ENCODE measurements at regions not wholly inside any gene's neighbourhood (a gene's known extent, or its start where the extent isn't known, plus 50 kb on each side); places are given as distances from the start of the nearest gene placed in this dataset.

DNA sequence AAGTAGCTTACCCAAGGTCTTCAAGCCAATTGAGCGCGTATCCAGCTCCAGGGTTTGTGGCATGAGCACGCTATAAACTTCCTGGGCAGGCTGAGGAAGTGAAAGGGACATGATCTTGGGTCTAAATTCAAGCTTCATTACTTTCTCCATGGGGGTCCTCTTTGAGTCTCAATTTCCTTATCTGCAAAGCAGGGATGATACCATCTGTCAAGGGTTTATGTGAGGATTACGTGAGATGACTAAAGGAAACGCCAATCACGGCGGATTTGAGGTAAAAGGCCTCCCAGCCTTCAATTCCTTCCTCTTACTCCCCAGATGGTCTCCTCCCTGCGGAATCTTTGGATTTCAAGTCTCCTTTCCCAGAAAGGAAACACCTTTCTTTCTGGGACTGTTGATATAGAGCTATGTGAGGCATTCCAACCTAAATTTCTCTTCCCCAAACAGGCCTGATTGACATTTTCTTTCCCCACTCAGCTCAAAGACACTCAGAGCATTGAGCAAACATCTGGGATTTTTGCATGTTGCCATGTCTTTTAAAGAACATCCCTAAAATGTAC lies 474.4 kb downstream of the INSC start:
- Histone ChIP-seq H3K36me3 (no peaks in the 10 kb centered on the region), H3K27ac (peak overlapping the region in 1 of 12 donors; percentile 27), H3K4me1 (peaks cover 0 to 49% (median 5%) of the 10 kb centered on the region in 12 donors), H3K27me3 (no peaks in the 10 kb centered on the region), H3K9me3 (no peaks in the 10 kb centered on the region), H3K4me3 (no peak overlapping the region)
- WGBS, 4 donors = 69 to 73% (median 70%) methylated on average over 8 of the region's 8 CpGs
- DNase-seq (no peak), ATAC-seq (peak in 1 of 4 donors; percentile 44)
- intact Hi-C loops (cut with DNase I) = no loop called here
- no peak for TF ChIP-seq CTCF (IDR thresholded peaks at IDR 0.05)
- TF ChIP-seq POLR2A (IDR thresholded peaks at IDR 0.05) = no peak

GRCh38 chr11:15590132-15590531 lies 475.4 kb downstream of the INSC start:
- intact Hi-C loops (cut with DNase I) = no loop called here
- H3K27me3 ChIP-seq = no peaks in the 10 kb centered on the region
- no peaks in the 10 kb centered on the region for H3K9me3 ChIP-seq
- H3K4me3 ChIP-seq = no peak overlapping the region
- no peaks in the 10 kb centered on the region for H3K36me3 ChIP-seq
- 65 to 73% (median 69%) methylated on average over 1 of the region's 1 CpG for WGBS, 4 donors
- DNase-seq (no peak), ATAC-seq (no peak)
- no peak for TF ChIP-seq POLR2A (IDR thresholded peaks at IDR 0.05)
- H3K27ac ChIP-seq = no peak overlapping the region
- peaks cover 0 to 56% (median 5%) of the 10 kb centered on the region in 12 donors for H3K4me1 ChIP-seq

DNA sequence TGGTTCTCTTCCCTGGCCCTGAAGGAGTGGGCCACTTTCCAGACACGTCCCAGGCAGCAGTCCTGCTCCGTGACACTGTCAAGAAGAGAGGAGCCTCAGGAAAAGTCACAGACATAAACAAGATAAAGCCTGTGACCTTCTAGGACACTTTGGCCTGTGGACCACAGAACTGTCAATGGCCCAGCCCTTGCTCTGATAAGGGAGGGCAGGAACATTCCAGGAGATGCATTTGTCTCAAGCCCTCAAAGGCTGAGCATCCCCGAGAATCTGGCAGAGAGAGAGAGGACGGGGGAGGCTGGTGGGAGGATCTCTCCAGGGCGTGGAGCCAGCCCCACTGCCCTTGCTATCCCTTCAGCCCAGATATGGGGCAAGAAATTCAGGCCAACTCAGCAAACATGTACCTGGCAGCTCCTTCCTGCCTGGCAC lies 476.4 kb downstream of the INSC start:
- no peaks in the 10 kb centered on the region for H3K9me3 ChIP-seq
- H3K27ac ChIP-seq = no peak overlapping the region
- TF ChIP-seq CTCF (IDR thresholded peaks at IDR 0.05) (no peak), POLR2A (IDR thresholded peaks at IDR 0.05) (no peak)
- DNase-seq (peak in 1 of 5 donors; percentile 32), ATAC-seq (peak; percentile 20 to 69 (median 49))
- no peak overlapping the region for H3K4me3 ChIP-seq
- intact Hi-C loops (cut with DNase I) = no loop called here
- H3K36me3 ChIP-seq = no peaks in the 10 kb centered on the region
- WGBS, 4 donors = 34 to 44% (median 37%) methylated on average over 5 of the region's 5 CpGs
- no peaks in the 10 kb centered on the region for H3K27me3 ChIP-seq
- H3K4me1 ChIP-seq = peaks cover 0 to 55% (median 8%) of the 10 kb centered on the region in 12 donors

- intact Hi-C loops (cut with DNase I) = no loop called here
- H3K9me3 ChIP-seq = no peaks in the 10 kb centered on the region
- no peak overlapping the region for H3K27ac ChIP-seq
- no peaks in the 10 kb centered on the region for H3K27me3 ChIP-seq
- DNase-seq = no peak
- H3K4me1 ChIP-seq = peaks cover 0 to 34% (median 7%) of the 10 kb centered on the region in 12 donors
- 83 to 87% (median 86%) methylated on average over 4 of the region's 4 CpGs for WGBS, 4 donors
- H3K4me3 ChIP-seq = no peak overlapping the region
- H3K36me3 ChIP-seq = no peaks in the 10 kb centered on the region
- TF ChIP-seq CTCF (IDR thresholded peaks at IDR 0.05) (no peak), POLR2A (IDR thresholded peaks at IDR 0.05) (no peak)
- ATAC-seq = no peak
These were observed 479.9 kb downstream of the INSC start for GRCh38 chr11:15594607-15595006.

GRCh38 chr11:15599376-15599775 lies 484.7 kb downstream of the INSC start:
- WGBS, 4 donors = 97 to 98% (median 98%) methylated on average over 3 of the region's 3 CpGs
- TF ChIP-seq POLR2A (IDR thresholded peaks at IDR 0.05) (no peak), CTCF (IDR thresholded peaks at IDR 0.05) (no peak)
- DNase-seq (no peak), ATAC-seq (no peak)
- Histone ChIP-seq H3K9me3 (no peaks in the 10 kb centered on the region), H3K27ac (no peak overlapping the region), H3K4me1 (peaks cover 4 to 33% (median 14%) of the 10 kb centered on the region in 12 donors), H3K27me3 (no peaks in the 10 kb centered on the region), H3K4me3 (no peak overlapping the region), H3K36me3 (no peaks in the 10 kb centered on the region)
- intact Hi-C loops (cut with DNase I) = no loop called here
